ENCODE measurements at regions not wholly inside any gene's neighbourhood (a gene's known extent, or its start where the extent isn't known, plus 50 kb on each side); places are given as distances from the start of the nearest gene placed in this dataset.

- Mint-ChIP-seq H3K27ac (ENCODE audit: unreplicated experiment) (no peak overlapping the region), H3K9me3 (ENCODE audit: low read depth, unreplicated experiment) (peaks cover 3% of the 10 kb centered on the region), H3K4me3 (ENCODE audit: low read depth, unreplicated experiment) (no peak overlapping the region), H3K4me1 (ENCODE audit: low read depth, unreplicated experiment) (peaks cover 18% of the 10 kb centered on the region), H3K27me3 (ENCODE audit: unreplicated experiment) (no peaks in the 10 kb centered on the region), H3K36me3 (ENCODE audit: insufficient read depth, unreplicated experiment) (no peaks in the 10 kb centered on the region)
- TF ChIP-seq CTCF (IDR thresholded peaks at IDR 0.05; ENCODE audit: unreplicated experiment), result no peak
- CTCF ChIA-PET, result no interaction called here
- intact Hi-C loops (cut with micrococcal nuclease; ENCODE audit: unreplicated experiment), result no loop called here
- DNase-seq, result no peak
- no TSS peak for BruUV-seq (replicated peaks)
Measured at GRCh38 chr3:35519936-35520335, 119.4 kb upstream of the ARPP21 start.

GRCh38 chr3:35521196-35521595 lies 118.1 kb upstream of the ARPP21 start:
- Mint-ChIP-seq H3K36me3 (ENCODE audit: insufficient read depth, unreplicated experiment) (no peaks in the 10 kb centered on the region), H3K9me3 (ENCODE audit: low read depth, unreplicated experiment) (peaks cover 3% of the 10 kb centered on the region), H3K27me3 (ENCODE audit: unreplicated experiment) (no peaks in the 10 kb centered on the region), H3K4me1 (ENCODE audit: low read depth, unreplicated experiment) (peaks cover 22% of the 10 kb centered on the region), H3K4me3 (ENCODE audit: low read depth, unreplicated experiment) (no peak overlapping the region), H3K27ac (ENCODE audit: unreplicated experiment) (no peak overlapping the region)
- intact Hi-C loops (cut with micrococcal nuclease; ENCODE audit: unreplicated experiment), result no loop called here
- no peak for TF ChIP-seq CTCF (IDR thresholded peaks at IDR 0.05; ENCODE audit: unreplicated experiment)
- DNase-seq, result no peak
- CTCF ChIA-PET, result no interaction called here
- BruUV-seq (replicated peaks), result no TSS peak

GRCh38 chr3:35522450-35522849 lies 116.9 kb upstream of the ARPP21 start:
- DNase-seq, result no peak
- Mint-ChIP-seq H3K4me1 (ENCODE audit: low read depth, unreplicated experiment) (peaks cover 22% of the 10 kb centered on the region), H3K27ac (ENCODE audit: unreplicated experiment) (no peak overlapping the region), H3K27me3 (ENCODE audit: unreplicated experiment) (no peaks in the 10 kb centered on the region), H3K4me3 (ENCODE audit: low read depth, unreplicated experiment) (no peak overlapping the region), H3K9me3 (ENCODE audit: low read depth, unreplicated experiment) (peaks cover under 1% of the 10 kb centered on the region), H3K36me3 (ENCODE audit: insufficient read depth, unreplicated experiment) (no peaks in the 10 kb centered on the region)
- CTCF ChIA-PET, result no interaction called here
- BruUV-seq (replicated peaks), result no TSS peak
- intact Hi-C loops (cut with micrococcal nuclease; ENCODE audit: unreplicated experiment), result no loop called here
- TF ChIP-seq CTCF (IDR thresholded peaks at IDR 0.05; ENCODE audit: unreplicated experiment), result no peak

- Mint-ChIP-seq H3K9me3 (ENCODE audit: low read depth, unreplicated experiment) (no peaks in the 10 kb centered on the region), H3K4me3 (ENCODE audit: low read depth, unreplicated experiment) (no peak overlapping the region), H3K27me3 (ENCODE audit: unreplicated experiment) (no peaks in the 10 kb centered on the region), H3K27ac (ENCODE audit: unreplicated experiment) (peak overlapping the region; percentile 30), H3K4me1 (ENCODE audit: low read depth, unreplicated experiment) (peaks cover 22% of the 10 kb centered on the region), H3K36me3 (ENCODE audit: insufficient read depth, unreplicated experiment) (no peaks in the 10 kb centered on the region)
- CTCF ChIA-PET, result no interaction called here
- DNase-seq, result no peak
- intact Hi-C loops (cut with micrococcal nuclease; ENCODE audit: unreplicated experiment), result no loop called here
- no TSS peak for BruUV-seq (replicated peaks)
- TF ChIP-seq CTCF (IDR thresholded peaks at IDR 0.05; ENCODE audit: unreplicated experiment), result no peak
Measured at GRCh38 chr3:35523074-35523473, 116.3 kb upstream of the ARPP21 start.

GRCh38 chr3:35523838-35524237 lies 115.5 kb upstream of the ARPP21 start:
- no peak for DNase-seq
- Mint-ChIP-seq H3K4me3 (ENCODE audit: low read depth, unreplicated experiment) (no peak overlapping the region), H3K9me3 (ENCODE audit: low read depth, unreplicated experiment) (no peaks in the 10 kb centered on the region), H3K27ac (ENCODE audit: unreplicated experiment) (peak overlapping the region; percentile 30), H3K4me1 (ENCODE audit: low read depth, unreplicated experiment) (peaks cover 25% of the 10 kb centered on the region), H3K27me3 (ENCODE audit: unreplicated experiment) (no peaks in the 10 kb centered on the region), H3K36me3 (ENCODE audit: insufficient read depth, unreplicated experiment) (peaks cover 4% of the 10 kb centered on the region)
- intact Hi-C loops (cut with micrococcal nuclease; ENCODE audit: unreplicated experiment), result no loop called here
- no peak for TF ChIP-seq CTCF (IDR thresholded peaks at IDR 0.05; ENCODE audit: unreplicated experiment)
- BruUV-seq (replicated peaks), result no TSS peak
- CTCF ChIA-PET, result no interaction called here

All from Calu3 (cell line).